ENCODE measurements at regions not wholly inside any gene's neighbourhood (a gene's known extent, or its start where the extent isn't known, plus 50 kb on each side); places are given as distances from the start of the nearest gene placed in this dataset.
"Not testable (repeated sequence)": the region's sequence is repeated elsewhere in the genome, so short reads cannot be mapped to it uniquely, and the experiment has no call there.

GRCh38 chr6:116982401-116982800, 105.4 kb downstream of the RFX6 start:
- no peak for DNase-seq (ENCODE audit: low spot score)

- no peak for DNase-seq (ENCODE audit: low spot score)
These were observed 106.3 kb downstream of the RFX6 start for GRCh38 chr6:116983375-116983774.

- no peak for DNase-seq (ENCODE audit: low spot score)
These were observed 109.8 kb downstream of the RFX6 start for GRCh38 chr6:116986819-116987218.

GRCh38 chr6:116990679-116991078, 113.6 kb downstream of the RFX6 start:
- DNase-seq (ENCODE audit: low spot score), result no peak

GRCh38 chr6:116992546-116992945, 115.5 kb downstream of the RFX6 start:
- no peak for DNase-seq (ENCODE audit: low spot score)

GRCh38 chr6:116994447-116994846, 117.4 kb downstream of the RFX6 start:
- no peak for DNase-seq (ENCODE audit: low spot score)

- DNase-seq (ENCODE audit: low spot score), result no peak
These were observed 119.8 kb downstream of the RFX6 start for GRCh38 chr6:116996842-116997241.

GRCh38 chr6:116997496-116997895, 120.5 kb downstream of the RFX6 start:
- DNase-seq (ENCODE audit: low spot score), result no peak

- no peak for DNase-seq (ENCODE audit: low spot score)
These were observed 130.6 kb downstream of the RFX6 start for GRCh38 chr6:117007659-117008058.

GRCh38 chr6:117008618-117009017, 131.6 kb downstream of the RFX6 start:
- no peak for DNase-seq (ENCODE audit: low spot score)

GRCh38 chr6:117014641-117015473, 137.8 kb downstream of the RFX6 start:
- DNase-seq (ENCODE audit: low spot score), result not testable (repeated sequence)

GRCh38 chr6:117015474-117015804, 138.4 kb downstream of the RFX6 start:
- DNase-seq (ENCODE audit: low spot score), result not testable (repeated sequence)

GRCh38 chr6:117018771-117019170, 141.7 kb downstream of the RFX6 start:
- DNase-seq (ENCODE audit: low spot score), result no peak

- DNase-seq (ENCODE audit: low spot score), result no peak
These were observed 145.7 kb downstream of the RFX6 start for GRCh38 chr6:117022774-117023173.

- no peak for DNase-seq (ENCODE audit: low spot score)
These were observed 148.3 kb downstream of the RFX6 start for GRCh38 chr6:117025310-117025709.

- DNase-seq (ENCODE audit: low spot score), result no peak
These were observed 151.2 kb downstream of the RFX6 start for GRCh38 chr6:117028256-117028655.

GRCh38 chr6:117034547-117034946, 157.5 kb downstream of the RFX6 start:
- no peak for DNase-seq (ENCODE audit: low spot score)

GRCh38 chr6:117034971-117035370, 157.9 kb downstream of the RFX6 start:
- DNase-seq (ENCODE audit: low spot score), result no peak

- DNase-seq (ENCODE audit: low spot score), result no peak
These were observed 173.3 kb downstream of the RFX6 start for GRCh38 chr6:117050301-117050700.

GRCh38 chr6:117072134-117072533, 193.2 kb upstream of the VGLL2 start:
- no peak for DNase-seq (ENCODE audit: low spot score)

GRCh38 chr6:117072781-117073180, 192.6 kb upstream of the VGLL2 start:
- no peak for DNase-seq (ENCODE audit: low spot score)

GRCh38 chr6:117074672-117075071, 190.7 kb upstream of the VGLL2 start:
- no peak for DNase-seq (ENCODE audit: low spot score)

- no peak for DNase-seq (ENCODE audit: low spot score)
These were observed 190.1 kb upstream of the VGLL2 start for GRCh38 chr6:117075218-117075617.

GRCh38 chr6:117076076-117076475, 189.3 kb upstream of the VGLL2 start:
- no peak for DNase-seq (ENCODE audit: low spot score)
